ENCODE measurements at regions not wholly inside any gene's neighbourhood (a gene's known extent, or its start where the extent isn't known, plus 50 kb on each side); places are given as distances from the start of the nearest gene placed in this dataset.

DNA sequence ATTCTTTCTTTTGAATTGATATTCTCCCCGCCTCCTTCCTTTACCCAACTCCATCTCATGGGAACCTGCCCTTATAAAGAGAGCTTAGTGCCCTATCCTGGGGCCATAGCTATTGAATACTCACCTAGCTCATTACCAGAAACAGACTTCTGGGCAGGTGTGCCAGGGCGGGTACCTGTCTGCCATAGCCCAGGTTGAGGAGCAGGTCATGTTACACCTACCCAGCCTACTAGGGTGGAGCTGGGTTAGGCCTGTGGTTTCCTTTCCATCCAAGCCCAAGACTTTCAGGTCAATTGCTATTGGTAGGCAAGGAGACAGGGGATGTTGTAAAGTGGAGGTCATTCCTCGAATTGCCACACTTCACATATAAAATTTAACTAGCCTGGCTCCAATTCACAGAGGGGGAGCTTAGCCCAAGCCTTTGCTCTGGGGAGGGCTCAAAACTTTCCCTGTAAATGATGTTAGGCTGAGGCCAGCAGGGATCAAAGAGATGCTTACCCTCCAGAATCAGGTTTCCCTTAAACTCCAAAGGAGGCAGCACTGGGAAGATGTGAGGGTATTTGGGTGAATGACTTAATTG lies 87.1 kb upstream of the IPO9 start:
- DNase-seq, result no peak
- no peak overlapping the region for H2BK5ac ChIP-seq (ENCODE audit: low read depth, low read length, poor library complexity)

DNA sequence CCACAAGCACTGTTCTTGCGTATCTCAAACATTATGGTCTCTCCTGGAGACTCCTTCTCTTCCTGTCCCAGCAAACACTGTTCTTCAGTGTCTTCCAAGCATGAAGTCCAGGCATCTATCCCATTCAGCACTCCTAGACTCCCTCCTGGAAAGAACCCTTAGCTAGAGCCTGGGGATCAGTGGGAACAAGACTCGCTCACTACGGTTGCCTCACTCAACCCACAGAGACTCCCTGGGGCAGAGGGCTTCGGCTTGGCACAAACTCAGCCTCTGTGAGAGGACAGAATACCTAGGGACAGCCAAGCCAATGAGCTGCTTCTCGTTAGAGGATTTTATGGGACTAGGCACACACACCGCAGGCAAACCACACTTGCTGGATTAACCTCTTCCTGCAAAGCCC lies 86.5 kb upstream of the IPO9 start:
- no peak overlapping the region for H3K4ac ChIP-seq (ENCODE audit: low read depth, low read length)
- H2BK12ac ChIP-seq (ENCODE audit: low read length), result no peak overlapping the region
- H3K14ac ChIP-seq (ENCODE audit: low read length), result no peak overlapping the region
- no CpG with 5 or more reads among the region's 6 CpGs for WGBS (ENCODE audit: extremely low coverage, insufficient coverage, insufficient read length)
- H3K4me3 ChIP-seq (ENCODE audit: low read depth, low read length), result no peak overlapping the region
- H3K27me3 ChIP-seq (ENCODE audit: insufficient read depth, low read length), result no peaks in the 10 kb centered on the region
- H3K27ac ChIP-seq (ENCODE audit: low read depth, low read length), result no peak overlapping the region
- peaks cover 14 to 20% of the 10 kb centered on the region in 2 experiments for H3K4me1 ChIP-seq (ENCODE audit: control insufficient read depth in 1 of 2, insufficient read depth in 2 of 2, low read length in 2 of 2)
- H3K4me2 ChIP-seq (ENCODE audit: low read length), result no peak overlapping the region
- peaks cover 4% of the 10 kb centered on the region for H3K79me2 ChIP-seq (ENCODE audit: control insufficient read depth, insufficient read depth, low read length, poor library complexity)
- no peaks in the 10 kb centered on the region for H3K36me3 ChIP-seq (ENCODE audit: control insufficient read depth in 1 of 2, insufficient read depth in 2 of 2, low read length in 2 of 2)
- no peak overlapping the region for H2AFZ ChIP-seq (ENCODE audit: insufficient read depth, low read length, poor library complexity)
- no peak overlapping the region for H4K91ac ChIP-seq (ENCODE audit: low read depth, low read length)
- no peak overlapping the region for H4K12ac ChIP-seq (ENCODE audit: low read depth, low read length)
- no peaks in the 10 kb centered on the region for H3K9me3 ChIP-seq (ENCODE audit: insufficient read depth, low read depth, low read length)
- peaks cover 9% of the 10 kb centered on the region for H3K79me1 ChIP-seq (ENCODE audit: low read length)
- no peak overlapping the region for H3K9ac ChIP-seq (ENCODE audit: low read length)
- no peak overlapping the region for H4K8ac ChIP-seq (ENCODE audit: low read depth, low read length)
- no peak overlapping the region for H2AK5ac ChIP-seq (ENCODE audit: low read length)
- H2BK120ac ChIP-seq (ENCODE audit: insufficient read depth, low read length, poor library complexity), result no peak overlapping the region
- no peak overlapping the region for H3K18ac ChIP-seq (ENCODE audit: low read length)
- peak; percentile 54 to 61 for DNase-seq
- H3K23ac ChIP-seq (ENCODE audit: low read length), result no peak overlapping the region
- no peak overlapping the region for H2BK5ac ChIP-seq (ENCODE audit: low read depth, low read length, poor library complexity)

More for the DNA sequence above, 87.1 kb upstream of the IPO9 start:
- Histone ChIP-seq H3K4me2 (ENCODE audit: low read length) (no peak overlapping the region), H3K4me3 (ENCODE audit: low read depth, low read length) (no peak overlapping the region), H3K79me2 (ENCODE audit: control insufficient read depth, insufficient read depth, low read length, poor library complexity) (peaks cover 4% of the 10 kb centered on the region), H2BK120ac (ENCODE audit: insufficient read depth, low read length, poor library complexity) (no peak overlapping the region), H3K79me1 (ENCODE audit: low read length) (peaks cover 9% of the 10 kb centered on the region), H4K8ac (ENCODE audit: low read depth, low read length) (no peak overlapping the region), H3K27me3 (ENCODE audit: insufficient read depth, low read length) (no peaks in the 10 kb centered on the region), H3K9me3 (ENCODE audit: insufficient read depth, low read depth, low read length) (no peaks in the 10 kb centered on the region), H4K12ac (ENCODE audit: low read depth, low read length) (no peak overlapping the region), H3K36me3 (ENCODE audit: control insufficient read depth in 1 of 2, insufficient read depth in 2 of 2, low read length in 2 of 2) (peaks cover 0 to under 1% of the 10 kb centered on the region in 2 experiments), H3K14ac (ENCODE audit: low read length) (no peak overlapping the region), H3K4ac (ENCODE audit: low read depth, low read length) (no peak overlapping the region), H3K23ac (ENCODE audit: low read length) (no peak overlapping the region), H3K27ac (ENCODE audit: low read depth, low read length) (no peak overlapping the region), H3K4me1 (ENCODE audit: control insufficient read depth in 1 of 2, insufficient read depth in 2 of 2, low read length in 2 of 2) (peaks cover 14 to 23% of the 10 kb centered on the region in 2 experiments), H4K91ac (ENCODE audit: low read depth, low read length) (no peak overlapping the region), H2AK5ac (ENCODE audit: low read length) (no peak overlapping the region), H2AFZ (ENCODE audit: insufficient read depth, low read length, poor library complexity) (no peak overlapping the region), H3K9ac (ENCODE audit: low read length) (no peak overlapping the region), H3K18ac (ENCODE audit: low read length) (no peak overlapping the region), H2BK12ac (ENCODE audit: low read length) (no peak overlapping the region)
- WGBS (ENCODE audit: extremely low coverage, insufficient coverage, insufficient read length), result no CpG with 5 or more reads among the region's 3 CpGs

DNA sequence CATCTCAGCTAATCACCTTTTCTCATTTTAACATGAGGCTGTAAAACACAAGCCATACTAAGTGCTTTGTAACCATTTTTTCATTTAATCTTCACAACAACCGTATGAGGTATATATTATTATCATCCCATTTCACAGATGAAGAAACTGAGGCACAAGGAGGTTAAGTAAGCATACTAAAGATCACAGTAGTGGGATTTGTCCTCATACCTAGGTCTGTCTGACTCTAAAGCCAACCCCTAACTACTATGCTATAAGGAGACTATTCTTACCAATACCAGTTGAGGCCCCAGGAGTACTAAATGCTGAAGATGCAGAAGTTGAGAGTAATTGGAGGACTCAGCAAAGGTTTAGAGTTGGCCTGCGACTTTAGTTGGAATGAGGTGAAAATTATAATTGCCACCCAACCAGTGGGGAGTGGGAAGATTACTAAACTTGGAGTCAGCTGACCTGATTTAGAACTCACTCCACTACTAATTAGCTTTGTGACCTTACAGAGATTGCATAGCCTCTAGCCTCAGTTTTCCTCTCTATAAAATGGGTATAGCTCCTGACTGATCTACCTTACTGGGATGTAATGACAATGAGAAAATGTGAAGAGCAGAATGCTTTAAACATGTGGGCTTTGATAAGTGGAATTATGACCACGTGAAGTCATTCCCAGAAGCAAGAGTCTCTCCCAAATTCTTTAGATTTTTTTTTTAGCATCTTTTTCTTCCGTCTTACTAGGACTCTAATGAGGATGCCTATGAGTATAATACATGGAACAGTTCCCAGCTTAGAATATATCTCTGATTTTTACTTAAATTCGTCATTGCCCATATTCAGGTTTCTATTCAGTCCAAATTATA lies 85.8 kb upstream of the IPO9 start:
- no CpG with 5 or more reads among the region's 5 CpGs for WGBS (ENCODE audit: extremely low coverage, insufficient coverage, insufficient read length)
- no peak overlapping the region for H3K18ac ChIP-seq (ENCODE audit: low read length)
- no peak overlapping the region for H3K9ac ChIP-seq (ENCODE audit: low read length)
- no peak overlapping the region for H3K4ac ChIP-seq (ENCODE audit: low read depth, low read length)
- H2AK5ac ChIP-seq (ENCODE audit: low read length), result no peak overlapping the region
- no peak overlapping the region for H3K27ac ChIP-seq (ENCODE audit: low read depth, low read length)
- peaks cover 4% of the 10 kb centered on the region for H3K79me2 ChIP-seq (ENCODE audit: control insufficient read depth, insufficient read depth, low read length, poor library complexity)
- no peak overlapping the region for H4K8ac ChIP-seq (ENCODE audit: low read depth, low read length)
- peaks cover 9% of the 10 kb centered on the region for H3K79me1 ChIP-seq (ENCODE audit: low read length)
- no peak overlapping the region for H2BK12ac ChIP-seq (ENCODE audit: low read length)
- H3K4me2 ChIP-seq (ENCODE audit: low read length), result no peak overlapping the region
- no peak overlapping the region for H2BK120ac ChIP-seq (ENCODE audit: insufficient read depth, low read length, poor library complexity)
- H4K12ac ChIP-seq (ENCODE audit: low read depth, low read length), result no peak overlapping the region
- no peak overlapping the region for H2AFZ ChIP-seq (ENCODE audit: insufficient read depth, low read length, poor library complexity)
- no peak overlapping the region for H3K23ac ChIP-seq (ENCODE audit: low read length)
- H3K4me1 ChIP-seq (ENCODE audit: control insufficient read depth in 1 of 2, insufficient read depth in 2 of 2, low read length in 2 of 2), result peaks cover 15 to 16% of the 10 kb centered on the region in 2 experiments
- no peak overlapping the region for H2BK5ac ChIP-seq (ENCODE audit: low read depth, low read length, poor library complexity)
- H3K4me3 ChIP-seq (ENCODE audit: low read depth, low read length), result no peak overlapping the region
- peak in 1 of 2 donors; percentile 83 for DNase-seq
- no peaks in the 10 kb centered on the region for H3K9me3 ChIP-seq (ENCODE audit: insufficient read depth, low read depth, low read length)
- no peak overlapping the region for H3K14ac ChIP-seq (ENCODE audit: low read length)
- H3K36me3 ChIP-seq (ENCODE audit: control insufficient read depth in 1 of 2, insufficient read depth in 2 of 2, low read length in 2 of 2), result no peaks in the 10 kb centered on the region
- H4K91ac ChIP-seq (ENCODE audit: low read depth, low read length), result no peak overlapping the region
- no peaks in the 10 kb centered on the region for H3K27me3 ChIP-seq (ENCODE audit: insufficient read depth, low read length)

DNA sequence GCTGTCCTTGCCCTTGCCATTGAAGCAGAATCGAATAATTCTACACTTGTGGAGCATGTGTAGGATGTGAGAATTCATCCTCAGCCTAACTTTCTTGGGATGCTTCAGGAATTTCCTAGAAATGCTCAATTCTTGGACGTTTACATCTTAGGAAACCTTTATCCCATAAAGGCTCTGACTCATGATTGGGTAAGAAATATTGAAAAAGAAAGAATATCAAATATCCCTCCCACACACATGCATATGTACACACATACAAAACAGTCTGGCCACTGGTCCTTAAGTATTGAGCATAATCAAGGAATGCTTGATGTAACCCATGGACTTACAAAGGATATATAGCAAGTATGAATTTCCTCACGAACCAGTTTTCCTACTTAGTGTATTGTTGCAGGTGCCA lies 83.9 kb upstream of the IPO9 start:
- H4K12ac ChIP-seq (ENCODE audit: low read depth, low read length), result no peak overlapping the region
- no peaks in the 10 kb centered on the region for H3K27me3 ChIP-seq (ENCODE audit: insufficient read depth, low read length)
- no peak overlapping the region for H3K18ac ChIP-seq (ENCODE audit: low read length)
- H2AFZ ChIP-seq (ENCODE audit: insufficient read depth, low read length, poor library complexity), result no peak overlapping the region
- H3K23ac ChIP-seq (ENCODE audit: low read length), result no peak overlapping the region
- peaks cover 3% of the 10 kb centered on the region for H3K79me2 ChIP-seq (ENCODE audit: control insufficient read depth, insufficient read depth, low read length, poor library complexity)
- peaks cover 5% of the 10 kb centered on the region for H3K79me1 ChIP-seq (ENCODE audit: low read length)
- H3K14ac ChIP-seq (ENCODE audit: low read length), result no peak overlapping the region
- H3K4me3 ChIP-seq (ENCODE audit: low read depth, low read length), result no peak overlapping the region
- DNase-seq, result peak in 1 of 2 donors; percentile 30
- H3K9ac ChIP-seq (ENCODE audit: low read length), result no peak overlapping the region
- no peak overlapping the region for H3K4ac ChIP-seq (ENCODE audit: low read depth, low read length)
- no CpG with 5 or more reads among the region's 3 CpGs for WGBS (ENCODE audit: extremely low coverage, insufficient coverage, insufficient read length)
- no peak overlapping the region for H4K91ac ChIP-seq (ENCODE audit: low read depth, low read length)
- H2BK5ac ChIP-seq (ENCODE audit: low read depth, low read length, poor library complexity), result no peak overlapping the region
- H3K4me1 ChIP-seq (ENCODE audit: control insufficient read depth in 1 of 2, insufficient read depth in 2 of 2, low read length in 2 of 2), result peaks cover 10 to 17% of the 10 kb centered on the region in 2 experiments
- H3K36me3 ChIP-seq (ENCODE audit: control insufficient read depth in 1 of 2, insufficient read depth in 2 of 2, low read length in 2 of 2), result no peaks in the 10 kb centered on the region
- H2BK12ac ChIP-seq (ENCODE audit: low read length), result no peak overlapping the region
- H3K9me3 ChIP-seq (ENCODE audit: insufficient read depth, low read depth, low read length), result no peaks in the 10 kb centered on the region
- H2BK120ac ChIP-seq (ENCODE audit: insufficient read depth, low read length, poor library complexity), result no peak overlapping the region
- no peak overlapping the region for H3K27ac ChIP-seq (ENCODE audit: low read depth, low read length)
- no peak overlapping the region for H4K8ac ChIP-seq (ENCODE audit: low read depth, low read length)
- H3K4me2 ChIP-seq (ENCODE audit: low read length), result no peak overlapping the region
- H2AK5ac ChIP-seq (ENCODE audit: low read length), result no peak overlapping the region
